Cerebellar cortex (tissue), 1 donor: ENCODE measurements at regions not wholly inside any gene's neighbourhood (a gene's known extent, or its start where the extent isn't known, plus 50 kb on each side); places are given as distances from the start of the nearest gene placed in this dataset.
"Not testable (repeated sequence)": the region's sequence is repeated elsewhere in the genome, so short reads cannot be mapped to it uniquely, and the experiment has no call there.

Source experiments
- DNase-seq: peaks from one replicate; pipeline ENCODE4 v3.0.0-alpha.2; 2015; ENCODE audit warnings: low spot score

GRCh38 chr3:125917020-125917549 lies 51.9 kb upstream of the ROPN1B start:
- DNase-seq: peak; percentile 25

GRCh38 chr3:125918024-125918423 lies 51.0 kb upstream of the ROPN1B start:
- DNase-seq: not testable (repeated sequence)

GRCh38 chr3:125918451-125918850 lies 50.5 kb upstream of the ROPN1B start:
- DNase-seq: not testable (repeated sequence)

- DNase-seq: not testable (repeated sequence)
Measured at GRCh38 chr3:125918866-125919265, 50.1 kb upstream of the ROPN1B start.
